ENCODE measurements at regions not wholly inside any gene's neighbourhood (a gene's known extent, or its start where the extent isn't known, plus 50 kb on each side); places are given as distances from the start of the nearest gene placed in this dataset.

DNA sequence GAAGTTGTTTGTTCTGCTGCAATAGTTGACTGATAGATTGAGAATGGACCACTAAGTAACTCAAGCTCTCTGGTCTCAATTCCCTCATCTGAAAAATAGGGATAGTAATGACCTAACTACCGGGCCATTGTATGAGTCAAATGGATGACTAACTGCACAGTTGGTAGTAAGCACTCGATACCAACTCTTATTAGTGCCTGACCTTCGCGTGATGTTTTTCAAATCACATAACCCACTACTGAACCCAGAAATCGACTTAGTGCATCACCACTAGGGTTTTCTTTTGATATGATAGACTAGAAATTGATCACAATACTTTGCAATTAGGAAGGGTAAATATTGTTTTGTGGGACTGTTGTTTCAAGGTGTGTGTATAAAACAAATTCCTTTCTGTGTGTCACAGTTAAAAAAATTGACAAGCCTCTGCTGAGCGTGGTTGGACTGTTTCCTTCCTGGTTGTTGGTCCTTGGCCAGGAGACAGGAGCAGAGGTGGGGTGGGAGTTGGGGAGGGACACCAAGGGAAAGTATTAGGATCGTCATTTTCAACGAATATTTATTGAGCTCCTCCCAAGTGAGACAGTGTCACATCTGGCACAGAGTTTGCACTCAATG, 54.0 kb upstream of the LRP8 start:
- no peak overlapping the region for H3K4me2 ChIP-seq
- POLR2A ChIA-PET = no interaction called here

DNA sequence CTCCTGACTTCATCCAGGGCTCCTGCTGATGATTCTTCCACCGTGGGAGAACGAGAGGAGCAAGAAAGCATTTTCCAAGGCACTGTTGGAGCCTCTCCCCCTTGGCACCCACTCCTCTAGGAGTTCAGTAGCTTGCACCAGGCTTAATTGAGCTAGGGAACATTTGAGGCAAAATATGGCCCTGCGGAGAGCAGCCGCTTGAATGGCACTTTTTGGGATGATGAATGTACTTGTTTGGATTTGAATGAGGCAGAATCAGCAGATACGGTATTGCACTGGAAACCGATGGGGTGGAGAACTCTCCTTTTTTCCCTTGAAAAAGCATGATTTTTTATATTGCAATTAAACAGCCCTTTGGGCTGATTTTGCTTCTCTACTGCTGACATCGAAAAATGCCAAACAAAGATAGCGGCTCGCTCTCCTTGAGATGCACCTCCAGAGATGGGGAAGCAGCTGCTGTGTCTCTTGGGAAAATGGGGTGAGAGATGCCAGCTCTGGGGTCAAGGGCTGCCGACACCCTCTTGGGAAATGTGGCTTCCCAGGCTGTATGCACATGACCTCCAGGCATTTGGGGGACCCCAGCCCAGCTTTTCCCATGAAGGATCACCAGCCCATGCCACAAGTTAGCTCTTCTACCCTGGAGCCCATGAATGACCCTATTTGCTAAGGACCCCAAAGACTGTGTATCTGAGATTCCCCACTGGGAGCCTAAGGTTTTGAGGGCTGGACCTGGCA, 55.4 kb upstream of the LRP8 start:
- Histone ChIP-seq H3K4me2 (no peak overlapping the region), H3K4me3 (ENCODE audit: low read depth in 2 of 2, low read length in 1 of 2) (no peak overlapping the region), H3K27ac (ENCODE audit: low read depth in 2 of 2, low read length in 1 of 2) (no peak overlapping the region), H2AFZ (ENCODE audit: low read depth) (no peak overlapping the region), H3K9me2 (no peaks in the 10 kb centered on the region), H3K36me3 (replicated peaks in 1 of 2; ENCODE audit: control insufficient read depth in 1 of 2, insufficient read depth in 2 of 2, low read length in 1 of 2) (no peaks in the 10 kb centered on the region), H3F3A (replicated peaks; ENCODE audit: insufficient read depth) (no peaks in the 10 kb centered on the region), H4K20me1 (ENCODE audit: insufficient read depth) (no peaks in the 10 kb centered on the region), H3K27me3 (ENCODE audit: insufficient read depth) (peaks cover 4% of the 10 kb centered on the region; the same call in 1 of the 2 replicates), H3K4me1 (ENCODE audit: control insufficient read depth in 1 of 2, insufficient read depth in 2 of 2, low read depth in 1 of 2, low read length in 1 of 2) (peaks cover 2 to 5% of the 10 kb centered on the region in 2 experiments; a peak in 2 of 4 replicates), H3K9me3 (peaks cover 3% of the 10 kb centered on the region; the same call in 1 of the 2 replicates), H3K9ac (no peak overlapping the region), H3K79me2 (ENCODE audit: insufficient read depth) (no peaks in the 10 kb centered on the region)
- no peak for DNase-seq
- ChIA-PET POLR2A (no interaction called here), CTCF (interaction anchor here (0.9 to 2.0 kb wide), 4 partner anchors 9 to 106 kb away, joined by 3 to 11 read pairs (median 6); no protein-coding TSS in a partner anchor)
- WGBS (ENCODE audit: low lambda C conversion rate) = 86% methylated on average over 10 of the region's 10 CpGs
- TF ChIP-seq FOXM1 (IDR thresholded peaks at IDR 0.05; ENCODE audit: low read depth) = no peak
- TF ChIP-seq GABPA (IDR thresholded peaks at IDR 0.05; ENCODE audit: low read depth) = no peak
- TF ChIP-seq, protein P1, sequence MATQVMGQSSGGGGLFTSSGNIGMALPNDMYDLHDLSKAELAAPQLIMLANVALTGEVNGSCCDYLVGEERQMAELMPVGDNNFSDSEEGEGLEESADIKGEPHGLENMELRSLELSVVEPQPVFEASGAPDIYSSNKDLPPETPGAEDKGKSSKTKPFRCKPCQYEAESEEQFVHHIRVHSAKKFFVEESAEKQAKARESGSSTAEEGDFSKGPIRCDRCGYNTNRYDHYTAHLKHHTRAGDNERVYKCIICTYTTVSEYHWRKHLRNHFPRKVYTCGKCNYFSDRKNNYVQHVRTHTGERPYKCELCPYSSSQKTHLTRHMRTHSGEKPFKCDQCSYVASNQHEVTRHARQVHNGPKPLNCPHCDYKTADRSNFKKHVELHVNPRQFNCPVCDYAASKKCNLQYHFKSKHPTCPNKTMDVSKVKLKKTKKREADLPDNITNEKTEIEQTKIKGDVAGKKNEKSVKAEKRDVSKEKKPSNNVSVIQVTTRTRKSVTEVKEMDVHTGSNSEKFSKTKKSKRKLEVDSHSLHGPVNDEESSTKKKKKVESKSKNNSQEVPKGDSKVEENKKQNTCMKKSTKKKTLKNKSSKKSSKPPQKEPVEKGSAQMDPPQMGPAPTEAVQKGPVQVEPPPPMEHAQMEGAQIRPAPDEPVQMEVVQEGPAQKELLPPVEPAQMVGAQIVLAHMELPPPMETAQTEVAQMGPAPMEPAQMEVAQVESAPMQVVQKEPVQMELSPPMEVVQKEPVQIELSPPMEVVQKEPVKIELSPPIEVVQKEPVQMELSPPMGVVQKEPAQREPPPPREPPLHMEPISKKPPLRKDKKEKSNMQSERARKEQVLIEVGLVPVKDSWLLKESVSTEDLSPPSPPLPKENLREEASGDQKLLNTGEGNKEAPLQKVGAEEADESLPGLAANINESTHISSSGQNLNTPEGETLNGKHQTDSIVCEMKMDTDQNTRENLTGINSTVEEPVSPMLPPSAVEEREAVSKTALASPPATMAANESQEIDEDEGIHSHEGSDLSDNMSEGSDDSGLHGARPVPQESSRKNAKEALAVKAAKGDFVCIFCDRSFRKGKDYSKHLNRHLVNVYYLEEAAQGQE (IDR thresholded peaks at IDR 0.05; ENCODE audit: low read depth, low read length) = no peak
- TF ChIP-seq NFIC (IDR thresholded peaks at IDR 0.05; ENCODE audit: borderline replicate concordance) = no peak
- no peak for TF ChIP-seq SIN3A (IDR thresholded peaks at IDR 0.05; ENCODE audit: borderline replicate concordance, low read depth, low read length)
- TF ChIP-seq TCF12 (IDR thresholded peaks at IDR 0.05) = no peak
- no peak for TF ChIP-seq TAF1 (IDR thresholded peaks at IDR 0.05; ENCODE audit: borderline replicate concordance, low read depth, low read length)
- no peak for TF ChIP-seq TEAD4 (IDR thresholded peaks at IDR 0.05; ENCODE audit: borderline replicate concordance, insufficient read depth)
- TF ChIP-seq RCOR1 (IDR thresholded peaks at IDR 0.05; ENCODE audit: low read length) = no peak
- TF ChIP-seq CHD2 (IDR thresholded peaks at IDR 0.05; ENCODE audit: low read length, partially characterized antibody) = no peak
- TF ChIP-seq FOXJ3 (CRISPR knock-in tag; IDR thresholded peaks at IDR 0.05) = no peak
- TF ChIP-seq POLR2AphosphoS5 (IDR thresholded peaks at IDR 0.05; ENCODE audit: low read depth, low read length) = no peak
- TF ChIP-seq, protein P2, sequence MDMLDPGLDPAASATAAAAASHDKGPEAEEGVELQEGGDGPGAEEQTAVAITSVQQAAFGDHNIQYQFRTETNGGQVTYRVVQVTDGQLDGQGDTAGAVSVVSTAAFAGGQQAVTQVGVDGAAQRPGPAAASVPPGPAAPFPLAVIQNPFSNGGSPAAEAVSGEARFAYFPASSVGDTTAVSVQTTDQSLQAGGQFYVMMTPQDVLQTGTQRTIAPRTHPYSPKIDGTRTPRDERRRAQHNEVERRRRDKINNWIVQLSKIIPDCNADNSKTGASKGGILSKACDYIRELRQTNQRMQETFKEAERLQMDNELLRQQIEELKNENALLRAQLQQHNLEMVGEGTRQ (IDR thresholded peaks at IDR 0.05; ENCODE audit: borderline replicate concordance, low read depth, low read length) = no peak
- TF ChIP-seq MXI1 (IDR thresholded peaks at IDR 0.05; ENCODE audit: low read depth, low read length) = no peak
- TF ChIP-seq YY1 (IDR thresholded peaks at IDR 0.05; ENCODE audit: low read depth) = no peak
- TF ChIP-seq, protein P3, sequence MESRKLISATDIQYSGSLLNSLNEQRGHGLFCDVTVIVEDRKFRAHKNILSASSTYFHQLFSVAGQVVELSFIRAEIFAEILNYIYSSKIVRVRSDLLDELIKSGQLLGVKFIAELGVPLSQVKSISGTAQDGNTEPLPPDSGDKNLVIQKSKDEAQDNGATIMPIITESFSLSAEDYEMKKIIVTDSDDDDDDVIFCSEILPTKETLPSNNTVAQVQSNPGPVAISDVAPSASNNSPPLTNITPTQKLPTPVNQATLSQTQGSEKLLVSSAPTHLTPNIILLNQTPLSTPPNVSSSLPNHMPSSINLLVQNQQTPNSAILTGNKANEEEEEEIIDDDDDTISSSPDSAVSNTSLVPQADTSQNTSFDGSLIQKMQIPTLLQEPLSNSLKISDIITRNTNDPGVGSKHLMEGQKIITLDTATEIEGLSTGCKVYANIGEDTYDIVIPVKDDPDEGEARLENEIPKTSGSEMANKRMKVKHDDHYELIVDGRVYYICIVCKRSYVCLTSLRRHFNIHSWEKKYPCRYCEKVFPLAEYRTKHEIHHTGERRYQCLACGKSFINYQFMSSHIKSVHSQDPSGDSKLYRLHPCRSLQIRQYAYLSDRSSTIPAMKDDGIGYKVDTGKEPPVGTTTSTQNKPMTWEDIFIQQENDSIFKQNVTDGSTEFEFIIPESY (IDR thresholded peaks at IDR 0.05; ENCODE audit: borderline replicate concordance, low read depth) = no peak
- no peak for TF ChIP-seq FOSL2 (IDR thresholded peaks at IDR 0.05; ENCODE audit: borderline replicate concordance, low read depth)
- no peak for TF ChIP-seq NRF1 (IDR thresholded peaks at IDR 0.05; ENCODE audit: low read depth, low read length)

More for the DNA sequence above, 54.0 kb upstream of the LRP8 start:
- Histone ChIP-seq H3F3A (replicated peaks; ENCODE audit: insufficient read depth) (no peaks in the 10 kb centered on the region), H3K27ac (ENCODE audit: low read depth in 2 of 2, low read length in 1 of 2) (no peak overlapping the region), H3K9me3 (no peaks in the 10 kb centered on the region), H3K9me2 (no peaks in the 10 kb centered on the region), H3K4me1 (ENCODE audit: control insufficient read depth in 1 of 2, insufficient read depth in 2 of 2, low read depth in 1 of 2, low read length in 1 of 2) (peaks cover 2 to 5% of the 10 kb centered on the region in 2 experiments; a peak in 2 of 4 replicates), H3K79me2 (ENCODE audit: insufficient read depth) (no peaks in the 10 kb centered on the region), H3K9ac (no peak overlapping the region), H4K20me1 (ENCODE audit: insufficient read depth) (no peaks in the 10 kb centered on the region), H2AFZ (ENCODE audit: low read depth) (no peak overlapping the region), H3K27me3 (ENCODE audit: insufficient read depth) (no peaks in the 10 kb centered on the region), H3K36me3 (replicated peaks in 1 of 2; ENCODE audit: control insufficient read depth in 1 of 2, insufficient read depth in 2 of 2, low read length in 1 of 2) (no peaks in the 10 kb centered on the region), H3K4me3 (ENCODE audit: low read depth in 2 of 2, low read length in 1 of 2) (no peak overlapping the region)
- CTCF ChIA-PET = interaction anchor here (0.9 to 1.9 kb wide), 3 partner anchors 11 to 104 kb away, joined by 3 to 11 read pairs (median 6); no protein-coding TSS in a partner anchor
- DNase-seq = no peak
- TF ChIP-seq FOSL2 (IDR thresholded peaks at IDR 0.05; ENCODE audit: borderline replicate concordance, low read depth) = peak; percentile 77
- no peak for TF ChIP-seq RXRA (IDR thresholded peaks at IDR 0.05; ENCODE audit: borderline replicate concordance, low read depth)
- TF ChIP-seq MXI1 (IDR thresholded peaks at IDR 0.05; ENCODE audit: low read depth, low read length) = no peak
- no peak; the same call in 1 of the 2 replicates for TF ChIP-seq TCF12 (IDR thresholded peaks at IDR 0.05)
- no peak for TF ChIP-seq POLR2AphosphoS5 (IDR thresholded peaks at IDR 0.05; ENCODE audit: low read depth, low read length)
- no peak for TF ChIP-seq GABPA (IDR thresholded peaks at IDR 0.05; ENCODE audit: low read depth)
- peak; percentile 65; the same call in 1 of the 2 replicates for TF ChIP-seq JUND (IDR thresholded peaks at IDR 0.05)
- no peak for TF ChIP-seq NFIC (IDR thresholded peaks at IDR 0.05; ENCODE audit: borderline replicate concordance)
- WGBS (ENCODE audit: low lambda C conversion rate) = 34% methylated on average over 8 of the region's 8 CpGs

Data from SK-N-SH (cell line).